Small intestine (tissue), 7 donors: ENCODE measurements at regions not wholly inside any gene's neighbourhood (a gene's known extent, or its start where the extent isn't known, plus 50 kb on each side); places are given as distances from the start of the nearest gene placed in this dataset.

Experiments
- DNase-seq, 2 donors: peaks; one replicate each; pipeline versions ENCODE4 v3.0.0 to v3.0.0-alpha.2; 2013
- FAIRE-seq: peaks from 2 replicates; lab custom pipeline; 2012; peaks lifted over from hg19 to GRCh38; lab: Jason Lieb, UNC
- H3K27ac ChIP-seq, 3 donors: one replicate each; pipeline ENCODE4 v1.5.1; 2013; ENCODE audit warnings: low read length in 2 of 3, mild to moderate bottlenecking in 2 of 3, control low read depth in 1 of 3, inconsistent platforms in 1 of 3, low read depth in 1 of 3, moderate library complexity in 1 of 3
- H3K27me3 ChIP-seq, 3 donors: one replicate each; pipeline ENCODE4 v1.6.1; 2013; ENCODE audit warnings: low read length in 3 of 3, inconsistent platforms in 1 of 3; ENCODE audit not compliant: control insufficient read depth in 3 of 3, insufficient read depth in 3 of 3
- H3K36me3 ChIP-seq, 3 donors: one replicate each; pipeline ENCODE4 v1.6.1; 2013; ENCODE audit warnings: low read length in 3 of 3, inconsistent platforms in 1 of 3, low read depth in 1 of 3, mild to moderate bottlenecking in 1 of 3, moderate library complexity in 1 of 3; ENCODE audit not compliant: control insufficient read depth in 3 of 3, insufficient read depth in 2 of 3
- H3K4me1 ChIP-seq, 3 donors: one replicate each; pipeline ENCODE4 v1.6.1; 2013; ENCODE audit warnings: low read length in 2 of 3, inconsistent platforms in 1 of 3, low read depth in 1 of 3, mild to moderate bottlenecking in 1 of 3, moderate library complexity in 1 of 3; ENCODE audit not compliant: control insufficient read depth in 3 of 3, insufficient read depth in 2 of 3
- H3K4me3 ChIP-seq, 3 donors: one replicate each; pipeline ENCODE4 v1.5.1; 2013; ENCODE audit warnings: low read length in 3 of 3, control low read depth in 1 of 3, inconsistent platforms in 1 of 3, low read depth in 1 of 3, mild to moderate bottlenecking in 1 of 3, moderate library complexity in 1 of 3
- H3K9me3 ChIP-seq, 2 donors: one replicate each; pipeline ENCODE4 v1.6.1; 2013; ENCODE audit warnings: low read depth in 1 of 2, low read length in 1 of 2; ENCODE audit not compliant: control insufficient read depth in 2 of 2, insufficient read depth in 1 of 2
- WGBS, 3 donors: extraction: QIAGEN DNeasy Blood & Tissue Kit; methylation state at CpG; one replicate each; pipeline ENCODE4 v1.1.7; 2013; 5-methylcytosine and 5-hydroxymethylcytosine counted together
- donor health status: healthy with polysubstance abuse.
- donor health status: control.
- donor health status: control.
- donor health status: Bipolar disorder and iron deficiency.
- donor health status: healthy.

- Histone ChIP-seq H3K36me3 (no peaks in the 10 kb centered on the region), H3K9me3 (no peaks in the 10 kb centered on the region), H3K27ac (no peak overlapping the region), H3K4me1 (no peaks in the 10 kb centered on the region), H3K4me3 (no peak overlapping the region), H3K27me3 (no peaks in the 10 kb centered on the region)
- 39 to 43% (median 40%) methylated on average over 3 of the region's 3 CpGs for WGBS, 3 donors
- no peak for DNase-seq
- FAIRE-seq = no peak
Observed at GRCh38 chr18:40686836-40687235, 1268.2 kb upstream of the PIK3C3 start.

GRCh38 chr18:40685219-40685618 is 1269.8 kb upstream of the PIK3C3 start:
- FAIRE-seq = no peak
- H3K4me3 ChIP-seq = no peak overlapping the region
- WGBS, 3 donors = 56 to 79% (median 61%) methylated on average over 2 of the region's 2 CpGs

DNA sequence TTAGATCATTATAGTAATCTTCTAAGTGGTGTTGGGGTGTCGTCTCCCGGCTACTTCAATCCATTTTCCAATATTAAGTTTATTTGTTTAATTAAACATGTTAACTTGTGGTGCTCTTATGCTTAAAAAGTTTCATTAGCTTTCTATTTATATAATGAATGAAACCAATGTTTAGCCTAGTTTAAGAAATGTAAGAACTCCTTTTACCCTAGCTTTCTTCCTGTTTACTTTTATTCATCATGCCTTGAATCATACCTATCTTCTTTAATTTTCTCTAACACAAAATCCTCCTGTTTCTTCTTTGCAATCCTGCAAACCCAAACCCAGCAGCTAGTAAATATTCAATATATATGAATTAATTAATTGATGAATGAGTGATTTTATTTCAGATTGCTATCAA is 1276.7 kb upstream of the PIK3C3 start:
- Histone ChIP-seq H3K27ac (no peak overlapping the region), H3K4me3 (no peak overlapping the region), H3K27me3 (no peaks in the 10 kb centered on the region), H3K36me3 (no peaks in the 10 kb centered on the region), H3K4me1 (no peaks in the 10 kb centered on the region), H3K9me3 (no peaks in the 10 kb centered on the region)
- DNase-seq = no peak
- no peak for FAIRE-seq
- WGBS, 3 donors = 86 to 91% (median 90%) methylated on average over 2 of the region's 2 CpGs

More at GRCh38 chr18:40685219-40685618, 1269.8 kb upstream of the PIK3C3 start:
- Histone ChIP-seq H3K27ac (no peak overlapping the region), H3K9me3 (no peaks in the 10 kb centered on the region), H3K27me3 (no peaks in the 10 kb centered on the region), H3K36me3 (no peaks in the 10 kb centered on the region), H3K4me1 (no peaks in the 10 kb centered on the region)
- no peak for DNase-seq

DNA sequence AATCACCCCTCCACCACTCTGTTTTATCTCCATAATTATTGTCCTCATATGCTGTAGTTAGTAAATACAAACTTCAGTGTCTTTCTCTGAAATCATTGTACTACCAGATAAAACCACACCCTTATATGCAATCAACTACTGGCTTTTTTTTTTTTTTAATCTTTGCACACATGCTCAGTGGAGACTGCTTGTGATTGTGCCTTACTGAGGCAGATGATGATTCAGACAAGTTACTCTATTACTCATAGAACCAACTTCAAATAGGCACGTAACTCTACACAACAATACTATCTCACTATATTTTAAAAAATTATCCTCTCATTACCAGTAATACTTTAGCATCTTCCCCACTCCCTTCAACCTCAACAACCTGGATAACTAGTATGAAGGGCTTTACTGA is 1278.4 kb upstream of the PIK3C3 start:
- FAIRE-seq = no peak
- 44 to 89% (median 63%) methylated on average over 1 of the region's 1 CpG for WGBS, 3 donors

GRCh38 chr18:40673150-40673549 is 1281.9 kb upstream of the PIK3C3 start:
- no peak for FAIRE-seq
- Histone ChIP-seq H3K27me3 (no peaks in the 10 kb centered on the region), H3K4me1 (no peaks in the 10 kb centered on the region), H3K4me3 (no peak overlapping the region), H3K9me3 (no peaks in the 10 kb centered on the region), H3K27ac (no peak overlapping the region), H3K36me3 (no peaks in the 10 kb centered on the region)
- WGBS, 3 donors = 47 to 77% (median 64%) methylated on average over 3 of the region's 3 CpGs
- no peak for DNase-seq

More for the DNA sequence above, 1278.4 kb upstream of the PIK3C3 start:
- Histone ChIP-seq H3K4me3 (no peak overlapping the region), H3K4me1 (no peaks in the 10 kb centered on the region), H3K9me3 (no peaks in the 10 kb centered on the region), H3K27me3 (no peaks in the 10 kb centered on the region), H3K27ac (no peak overlapping the region), H3K36me3 (no peaks in the 10 kb centered on the region)
- no peak for DNase-seq

DNA sequence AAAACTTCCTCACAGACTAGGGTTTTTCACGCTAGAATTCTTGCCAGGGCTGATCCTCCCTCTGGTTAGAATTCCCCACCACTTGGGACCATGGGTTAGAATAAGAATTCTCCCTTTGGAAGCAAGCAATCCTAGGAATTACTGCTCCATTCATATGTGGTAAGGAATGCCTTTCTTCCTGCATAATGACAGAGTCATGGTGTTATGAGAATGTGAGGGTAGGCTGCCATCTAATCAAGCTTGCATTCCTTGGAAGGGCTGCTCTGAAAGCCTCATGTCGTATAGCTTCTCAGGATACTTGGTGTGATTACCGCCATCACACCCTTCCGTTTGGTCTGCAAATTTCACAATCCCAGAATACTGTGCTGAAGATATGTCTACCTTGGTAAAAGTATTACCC is 1282.4 kb upstream of the PIK3C3 start:
- no peaks in the 10 kb centered on the region for H3K36me3 ChIP-seq
- DNase-seq (no peak), FAIRE-seq (no peak)
- no peaks in the 10 kb centered on the region for H3K27me3 ChIP-seq
- 79 to 84% (median 84%) methylated on average over 4 of the region's 4 CpGs for WGBS, 3 donors
- no peak overlapping the region for H3K27ac ChIP-seq
- H3K4me3 ChIP-seq = no peak overlapping the region
- no peaks in the 10 kb centered on the region for H3K4me1 ChIP-seq
- no peaks in the 10 kb centered on the region for H3K9me3 ChIP-seq

DNA sequence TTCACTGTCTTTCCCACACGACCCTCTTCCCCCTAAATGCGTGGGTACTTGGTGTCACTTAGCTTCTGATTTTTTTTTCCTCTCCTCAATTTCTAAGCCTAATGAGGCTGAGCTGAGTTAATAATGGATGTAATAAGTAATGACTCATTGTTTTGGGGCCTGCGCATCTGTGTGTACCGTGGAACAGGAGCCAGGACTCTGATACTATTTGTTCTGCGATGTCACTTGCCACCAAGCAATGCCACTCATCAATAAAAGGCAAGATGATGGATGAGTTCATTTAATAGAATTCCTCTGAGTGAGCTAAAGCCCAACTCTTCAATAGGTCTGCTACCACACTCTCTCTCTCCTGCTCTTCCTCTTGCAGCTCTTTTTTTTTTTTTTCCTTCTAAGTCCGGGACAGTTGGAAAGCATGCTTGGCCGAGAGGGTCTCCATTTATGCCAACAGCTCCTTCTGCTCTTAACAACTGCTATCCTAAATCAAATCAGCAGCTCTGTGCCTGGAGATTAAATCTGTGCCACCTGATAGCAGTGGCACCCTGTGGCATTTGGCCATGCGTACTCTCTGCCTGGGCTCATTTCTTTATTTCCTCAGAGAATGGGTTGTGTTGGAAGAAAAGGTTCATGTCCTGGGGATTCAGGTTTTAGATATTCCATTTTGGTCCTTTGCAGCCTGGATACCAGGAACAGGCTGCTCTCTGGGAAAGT is 1284.2 kb upstream of the PIK3C3 start:
- no peak for FAIRE-seq
- Histone ChIP-seq H3K4me1 (no peaks in the 10 kb centered on the region), H3K36me3 (no peaks in the 10 kb centered on the region), H3K9me3 (no peaks in the 10 kb centered on the region), H3K27me3 (no peaks in the 10 kb centered on the region), H3K27ac (no peak overlapping the region), H3K4me3 (no peak overlapping the region)
- WGBS, 3 donors = 70 to 81% (median 75%) methylated on average over 8 of the region's 8 CpGs
- DNase-seq = no peak

DNA sequence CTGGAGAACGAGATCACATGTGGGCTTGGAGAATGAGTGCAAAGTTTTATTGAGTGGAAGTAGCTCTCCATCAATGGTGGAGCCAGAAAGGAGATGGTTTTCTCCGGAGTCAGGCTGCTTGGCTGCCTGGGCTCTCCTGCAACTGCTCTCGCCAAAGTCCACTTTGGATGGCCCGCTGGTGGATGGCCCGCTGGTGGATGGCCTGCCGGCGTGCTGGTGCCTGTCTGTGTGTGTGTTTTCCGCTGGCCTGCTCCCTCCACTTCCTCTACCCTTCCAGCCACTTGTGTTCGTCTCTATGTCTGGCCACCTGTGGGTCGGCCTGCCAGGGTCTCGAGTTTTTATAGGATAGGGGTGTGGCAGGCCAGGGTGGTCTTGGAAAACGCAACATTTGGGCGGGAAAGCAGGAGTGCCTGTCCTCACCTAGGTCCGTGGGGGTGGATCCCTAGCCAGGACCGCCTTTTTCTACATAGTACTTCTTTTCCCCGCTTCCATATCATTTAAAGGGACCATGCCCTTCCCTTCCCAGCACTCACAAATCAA is 1292.1 kb upstream of the PIK3C3 start:
- Histone ChIP-seq H3K27ac (no peak overlapping the region), H3K9me3 (peaks cover 0 to 1% of the 10 kb centered on the region in 2 donors), H3K36me3 (no peaks in the 10 kb centered on the region), H3K27me3 (no peaks in the 10 kb centered on the region), H3K4me3 (no peak overlapping the region), H3K4me1 (no peaks in the 10 kb centered on the region)
- FAIRE-seq = no peak
- WGBS, 3 donors = 79 to 86% (median 82%) methylated on average over 16 of the region's 16 CpGs
- no peak for DNase-seq

- Histone ChIP-seq H3K36me3 (no peaks in the 10 kb centered on the region), H3K4me1 (no peaks in the 10 kb centered on the region), H3K4me3 (no peak overlapping the region), H3K9me3 (no peaks in the 10 kb centered on the region), H3K27me3 (no peaks in the 10 kb centered on the region), H3K27ac (no peak overlapping the region)
- no peak for FAIRE-seq
- no peak for DNase-seq
- WGBS, 3 donors = 55 to 66% (median 60%) methylated on average over 1 of the region's 1 CpG
Observed at GRCh38 chr18:40653682-40654081, 1301.4 kb upstream of the PIK3C3 start.
